ENCODE measurements at regions not wholly inside any gene's neighbourhood (a gene's known extent, or its start where the extent isn't known, plus 50 kb on each side); places are given as distances from the start of the nearest gene placed in this dataset.

DNA sequence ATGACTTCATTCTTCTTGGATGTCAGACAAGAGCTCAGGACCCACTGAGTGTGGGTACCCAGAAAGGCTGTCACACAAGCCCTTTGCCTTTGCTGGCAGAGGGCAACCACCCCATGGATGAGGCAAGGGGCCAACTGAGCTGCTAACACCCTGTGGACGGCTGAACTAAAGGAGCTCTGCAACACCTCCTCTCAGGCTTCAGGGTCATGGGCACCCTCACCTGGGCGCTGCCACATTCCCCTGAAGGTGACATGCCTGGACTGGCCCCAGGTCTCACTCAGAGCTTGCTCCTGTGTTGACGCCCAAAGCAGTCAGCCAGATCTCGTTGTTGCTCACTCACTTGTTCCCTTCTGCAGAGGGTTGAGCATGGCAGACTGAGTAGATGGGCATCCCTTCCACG is 336.8 kb upstream of the TMEM132C start:
- Histone ChIP-seq H2BK20ac (ENCODE audit: low read depth, low read length, poor library complexity, severe bottlenecking) (no peak overlapping the region), H4K8ac (replicated peaks; ENCODE audit: insufficient read length, low read depth, low read length) (no peak overlapping the region)
- no peaks in the 10 kb centered on the region; a peak in 1 of 5 replicates for H3K9me3 Mint-ChIP-seq

More for the DNA sequence above, 336.8 kb upstream of the TMEM132C start:
- Mint-ChIP-seq H3K27me3 (ENCODE audit: low read depth) (peaks cover 7% of the 10 kb centered on the region), H3K36me3 (ENCODE audit: insufficient read depth in 1 of 3, low read depth in 3 of 3) (no peaks in the 10 kb centered on the region), H3K27ac (no peak overlapping the region), H3K4me1 (no peaks in the 10 kb centered on the region), H3K4me3 (no peak overlapping the region)
- no peak overlapping the region for H3K18ac ChIP-seq (ENCODE audit: insufficient read length, low read depth, low read length)
- WGBS (ENCODE audit: extremely low coverage, insufficient read length, low lambda C conversion rate): no CpG with 5 or more reads among the region's 5 CpGs
- no peak overlapping the region for H3K4me2 ChIP-seq (ENCODE audit: insufficient read depth, insufficient read length, low read length)
- no peak overlapping the region for H3K9ac ChIP-seq (ENCODE audit: extremely low read depth, insufficient read length, low read length)
- DNase-seq: no peak
- H2BK5ac ChIP-seq (ENCODE audit: insufficient read length, low read length): no peak overlapping the region
- H4K91ac ChIP-seq (ENCODE audit: insufficient read length, low read depth, low read length): no peak overlapping the region
- no peaks in the 10 kb centered on the region for H3K9me3 ChIP-seq (ENCODE audit: control insufficient read depth, low read depth, low read length)
- no peaks in the 10 kb centered on the region for H4K20me1 ChIP-seq (ENCODE audit: control insufficient read depth, insufficient read depth, insufficient read length)
- H2AK5ac ChIP-seq (ENCODE audit: insufficient read length, low read length): no peak overlapping the region
- H3K4ac ChIP-seq (ENCODE audit: low read depth, low read length): no peak overlapping the region
- no peaks in the 10 kb centered on the region for H3K27me3 ChIP-seq (ENCODE audit: insufficient read depth, low read length)
- no peaks in the 10 kb centered on the region for H3K23me2 ChIP-seq (ENCODE audit: insufficient read length, low read depth, low read length, poor library complexity, severe bottlenecking)
- no peaks in the 10 kb centered on the region for H3K4me1 ChIP-seq (ENCODE audit: insufficient read depth, low read length)
- no peak overlapping the region for H3K27ac ChIP-seq (ENCODE audit: insufficient read length, low read depth, low read length)
- H4K5ac ChIP-seq (ENCODE audit: insufficient read length, low read depth, low read length): no peak overlapping the region
- H2AFZ ChIP-seq (ENCODE audit: low read length): no peak overlapping the region
- H3K79me1 ChIP-seq (ENCODE audit: insufficient read depth, low read depth, low read length, poor library complexity, severe bottlenecking): no peaks in the 10 kb centered on the region
- H3K14ac ChIP-seq (ENCODE audit: insufficient read depth, low read length): no peak overlapping the region
- no peak overlapping the region for H2BK15ac ChIP-seq (ENCODE audit: low read depth, low read length)
- H3K56ac ChIP-seq (ENCODE audit: insufficient read length, low read depth, low read length): no peak overlapping the region
- H3K23ac ChIP-seq (ENCODE audit: insufficient read length, low read depth, low read length): no peak overlapping the region
- H2BK12ac ChIP-seq (ENCODE audit: insufficient read length, low read depth, low read length): no peak overlapping the region
- no peaks in the 10 kb centered on the region for H3K79me2 ChIP-seq (ENCODE audit: insufficient read depth, low read length)
- no peak overlapping the region for H2BK120ac ChIP-seq (ENCODE audit: low read depth, low read length, poor library complexity, severe bottlenecking)
- no peak overlapping the region for H3T11ph ChIP-seq (ENCODE audit: low read length)
- TF ChIP-seq, protein P1, sequence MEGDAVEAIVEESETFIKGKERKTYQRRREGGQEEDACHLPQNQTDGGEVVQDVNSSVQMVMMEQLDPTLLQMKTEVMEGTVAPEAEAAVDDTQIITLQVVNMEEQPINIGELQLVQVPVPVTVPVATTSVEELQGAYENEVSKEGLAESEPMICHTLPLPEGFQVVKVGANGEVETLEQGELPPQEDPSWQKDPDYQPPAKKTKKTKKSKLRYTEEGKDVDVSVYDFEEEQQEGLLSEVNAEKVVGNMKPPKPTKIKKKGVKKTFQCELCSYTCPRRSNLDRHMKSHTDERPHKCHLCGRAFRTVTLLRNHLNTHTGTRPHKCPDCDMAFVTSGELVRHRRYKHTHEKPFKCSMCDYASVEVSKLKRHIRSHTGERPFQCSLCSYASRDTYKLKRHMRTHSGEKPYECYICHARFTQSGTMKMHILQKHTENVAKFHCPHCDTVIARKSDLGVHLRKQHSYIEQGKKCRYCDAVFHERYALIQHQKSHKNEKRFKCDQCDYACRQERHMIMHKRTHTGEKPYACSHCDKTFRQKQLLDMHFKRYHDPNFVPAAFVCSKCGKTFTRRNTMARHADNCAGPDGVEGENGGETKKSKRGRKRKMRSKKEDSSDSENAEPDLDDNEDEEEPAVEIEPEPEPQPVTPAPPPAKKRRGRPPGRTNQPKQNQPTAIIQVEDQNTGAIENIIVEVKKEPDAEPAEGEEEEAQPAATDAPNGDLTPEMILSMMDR (conservative IDR thresholded peaks at IDR 0.05): no peak

All from H9 (cell line).